A673 (cell line): ENCODE measurements at regions not wholly inside any gene's neighbourhood (a gene's known extent, or its start where the extent isn't known, plus 50 kb on each side); places are given as distances from the start of the nearest gene placed in this dataset.

ENCODE experiments used
- BruUV-seq: library from RNA; stranded (reverse); fragments of 400-500 nt; replicated peaks from 2 replicates; lab custom pipeline; 2021; lab: Mats Ljungman, UMichigan
- CTCF ChIA-PET: fragments of 300-600 bp; sonication (Branson Sonifier 250); formaldehyde crosslinking; loops from one replicate; lab custom pipeline; 2022; ENCODE audit warnings: antibody characterized with exemption; lab: Charles Lee
- POLR2A ChIA-PET: fragments of 300-600 bp; sonication (Branson Sonifier 250); formaldehyde crosslinking; loops from one replicate; lab custom pipeline; 2022; ENCODE audit warnings: antibody characterized with exemption; ENCODE audit not compliant: low non-redundant PET; lab: Charles Lee
- DNase-seq: peaks from one replicate; pipeline ENCODE4 v3.0.0-alpha.2; 2015; ENCODE audit warnings: low spot score
- H3K27ac ChIP-seq: fragments of 200-600 bp; sonication (generic); 2 replicates; pipeline ENCODE4 v1.5.1; 2016; ENCODE audit warnings: mixed run types, low read depth, mild to moderate bottlenecking, mixed read lengths, antibody characterized with exemption, low read length; ENCODE audit not compliant: poor library complexity, severe bottlenecking
- H3K27me3 ChIP-seq: fragments of 200-600 bp; sonication (generic); replicated peaks from 2 replicates; pipeline ENCODE4 v1.6.1; 2017; ENCODE audit warnings: mixed run types, low read depth, mild to moderate bottlenecking, mixed read lengths, antibody characterized with exemption, low read length; ENCODE audit not compliant: insufficient read depth, poor library complexity
- H3K36me3 ChIP-seq: fragments of 200-600 bp; sonication (generic); 2 replicates; pipeline ENCODE4 v1.6.1; 2016; ENCODE audit warnings: mixed run types, mild to moderate bottlenecking, mixed read lengths, antibody characterized with exemption, low read length; ENCODE audit not compliant: insufficient read depth, poor library complexity, severe bottlenecking
- H3K4me1 ChIP-seq: fragments of 200-600 bp; sonication (generic); 2 replicates; pipeline ENCODE4 v1.6.1; 2017; ENCODE audit warnings: mixed run types, mild to moderate bottlenecking, mixed read lengths, antibody characterized with exemption, low read length; ENCODE audit not compliant: insufficient read depth, poor library complexity, severe bottlenecking
- H3K4me3 ChIP-seq: fragments of 200-600 bp; sonication (generic); 2 replicates; pipeline ENCODE4 v1.5.1; 2016; ENCODE audit warnings: low read depth, mixed run types, mild to moderate bottlenecking, mixed read lengths, low read length; ENCODE audit not compliant: poor library complexity, severe bottlenecking
- H3K9me3 ChIP-seq: fragments of 200-600 bp; sonication (generic); 2 replicates; pipeline ENCODE4 v1.6.1; 2016; ENCODE audit warnings: mixed run types, low read depth, mild to moderate bottlenecking, mixed read lengths, antibody characterized with exemption, low read length; ENCODE audit not compliant: poor library complexity, severe bottlenecking
- CTCF ChIP-seq: fragments of 300-800, 200-600 bp; sonication (generic); conservative IDR thresholded peaks from 2 replicates; pipeline ENCODE4 v1.5.1; 2017; ENCODE audit warnings: low read depth, mild to moderate bottlenecking, antibody characterized with exemption, low read length, moderate library complexity, mixed read lengths
- EZH2 ChIP-seq: fragments of 200-600 bp; sonication (generic); IDR thresholded peaks from 2 replicates; pipeline ENCODE4 v1.6.1; 2017; ENCODE audit warnings: borderline replicate concordance, low read depth, mild to moderate bottlenecking, mixed read lengths, antibody characterized with exemption, low read length; ENCODE audit not compliant: poor library complexity, severe bottlenecking
- intact Hi-C: fragments of 100-400 bp; cut with micrococcal nuclease; formaldehyde crosslinking; loops from one replicate; pipeline ENCODE4 v1.10.0; 2022; ENCODE audit not compliant: unreplicated experiment

- CTCF ChIA-PET: no interaction called here
- intact Hi-C loops: no loop called here
- Histone ChIP-seq H3K9me3 (no peaks in the 10 kb centered on the region), H3K27ac (no peak overlapping the region), H3K4me3 (no peak overlapping the region), H3K36me3 (no peaks in the 10 kb centered on the region), H3K27me3 (no peaks in the 10 kb centered on the region), H3K4me1 (no peaks in the 10 kb centered on the region)
- no peak for DNase-seq
- TF ChIP-seq EZH2 (no peak), CTCF (no peak)
- no TSS peak for BruUV-seq
- POLR2A ChIA-PET: no interaction called here
Measured at GRCh38 chr3:188940573-188940932, 231.2 kb upstream of the TPRG1 start.

GRCh38 chr3:188941103-188941502 lies 230.7 kb upstream of the TPRG1 start:
- Histone ChIP-seq H3K9me3 (no peaks in the 10 kb centered on the region), H3K27ac (no peak overlapping the region), H3K27me3 (no peaks in the 10 kb centered on the region), H3K4me3 (no peak overlapping the region), H3K4me1 (no peaks in the 10 kb centered on the region), H3K36me3 (no peaks in the 10 kb centered on the region)
- TF ChIP-seq CTCF (no peak), EZH2 (no peak)
- no peak for DNase-seq
- intact Hi-C loops: no loop called here
- BruUV-seq: no TSS peak
- ChIA-PET POLR2A (no interaction called here), CTCF (no interaction called here)

GRCh38 chr3:188942191-188942590 lies 229.6 kb upstream of the TPRG1 start:
- TF ChIP-seq CTCF (no peak), EZH2 (no peak)
- no peak for DNase-seq
- no peak overlapping the region for H3K4me3 ChIP-seq
- BruUV-seq: no TSS peak
- peaks cover 4% of the 10 kb centered on the region for H3K4me1 ChIP-seq
- ChIA-PET CTCF (no interaction called here), POLR2A (no interaction called here)
- H3K9me3 ChIP-seq: no peaks in the 10 kb centered on the region
- no peak overlapping the region for H3K27ac ChIP-seq
- intact Hi-C loops: no loop called here
- H3K27me3 ChIP-seq: no peaks in the 10 kb centered on the region
- H3K36me3 ChIP-seq: no peaks in the 10 kb centered on the region
